HG03558 (cell line): ENCODE measurements at regions not wholly inside any gene's neighbourhood (a gene's known extent, or its start where the extent isn't known, plus 50 kb on each side); places are given as distances from the start of the nearest gene placed in this dataset.
"Not testable (repeated sequence)": the region's sequence is repeated elsewhere in the genome, so short reads cannot be mapped to it uniquely, and the experiment has no call there.

Source experiments
- ATAC-seq: cut with Tn5 transposase; IDR thresholded peaks from one replicate; pipeline ENCODE4 v1.9.1; 2021; ENCODE audit warnings: moderate number of reproducible peaks; ENCODE audit not compliant: unreplicated experiment; ENCODE audit errors: extremely low read depth

DNA sequence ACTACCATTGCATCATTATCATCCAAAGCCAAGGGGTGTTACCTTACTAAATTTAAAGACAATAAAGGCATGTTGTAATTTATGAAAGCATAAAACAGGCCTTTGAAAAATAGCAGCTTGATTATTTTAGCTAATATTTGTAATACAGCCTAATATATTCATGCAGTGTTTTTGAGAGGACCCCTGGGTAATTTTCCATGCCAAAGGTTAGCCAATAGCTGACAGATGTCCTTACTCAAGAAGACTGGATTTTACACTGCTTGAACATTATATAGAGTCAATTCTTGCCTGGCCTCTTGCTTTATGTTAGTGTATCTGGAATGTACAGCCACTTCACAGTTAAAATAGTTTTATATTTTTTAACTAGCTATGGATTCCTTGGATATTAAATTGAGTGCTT lies 337.8 kb upstream of the PAPPA start:
- ATAC-seq, result no peak

DNA sequence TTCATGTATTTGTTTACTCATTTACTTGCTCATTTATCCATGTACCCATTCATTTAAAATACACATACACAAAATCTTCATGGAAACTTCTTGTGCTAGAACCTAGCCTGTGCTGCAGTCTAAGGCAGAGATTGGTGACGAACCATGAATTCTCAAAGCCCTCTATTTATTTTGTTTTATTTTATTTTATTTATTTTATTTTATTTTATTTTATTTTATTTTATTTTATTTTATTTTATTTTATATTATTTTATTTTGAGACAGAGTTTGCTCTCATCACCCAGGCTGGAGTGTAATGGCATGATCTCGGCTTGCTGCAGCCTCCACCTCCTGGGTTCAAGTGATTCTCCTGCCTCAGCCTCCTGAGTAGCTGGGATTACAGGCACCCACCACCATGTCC lies 334.9 kb upstream of the PAPPA start:
- not testable (repeated sequence) for ATAC-seq

GRCh38 chr9:115832031-115832430 lies 321.6 kb upstream of the PAPPA start:
- ATAC-seq, result no peak

DNA sequence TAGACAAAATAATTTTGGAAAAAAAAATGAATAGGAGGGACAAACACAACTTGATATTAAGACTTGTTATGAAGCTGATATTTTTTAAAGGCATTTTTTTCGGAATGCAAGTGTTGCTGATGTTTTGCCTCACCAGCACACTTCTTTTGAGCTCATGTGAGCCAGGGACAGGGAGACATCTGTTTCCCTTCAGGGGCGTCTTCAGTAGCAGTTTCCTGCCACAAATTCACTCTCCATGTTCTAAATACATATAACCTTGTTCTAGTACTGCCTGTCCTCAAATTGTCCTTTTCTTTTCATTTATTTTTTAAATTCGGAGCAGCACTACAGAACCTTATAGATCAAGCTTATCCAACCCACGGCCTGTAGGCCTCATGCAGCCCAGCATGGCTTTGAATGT lies 316.0 kb upstream of the PAPPA start:
- no peak for ATAC-seq

GRCh38 chr9:115838417-115838816 lies 315.2 kb upstream of the PAPPA start:
- no peak for ATAC-seq

DNA sequence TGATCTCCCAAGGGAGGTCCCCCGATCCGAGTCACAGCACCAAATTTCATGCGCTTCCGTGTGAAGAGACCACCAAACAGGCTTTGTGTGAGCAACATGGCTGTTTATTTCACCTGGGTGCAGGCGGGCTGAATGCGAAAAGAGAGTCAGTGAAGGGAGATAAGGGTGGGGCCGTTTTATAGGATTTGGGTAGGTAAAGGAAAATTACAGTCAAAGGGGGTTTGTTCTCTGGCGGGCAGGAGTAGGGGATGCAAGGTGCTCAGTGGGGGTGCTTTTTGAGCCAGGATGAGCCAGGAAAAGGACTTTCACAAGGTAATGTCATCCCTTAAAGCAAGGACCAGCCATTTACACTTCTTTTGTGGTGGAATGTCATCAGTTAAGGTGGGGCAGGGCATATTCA lies 309.2 kb upstream of the PAPPA start:
- not testable (repeated sequence) for ATAC-seq

GRCh38 chr9:115845648-115846312 lies 307.8 kb upstream of the PAPPA start:
- ATAC-seq, result no peak

- ATAC-seq, result no peak
Observed at GRCh38 chr9:115847216-115847615, 306.4 kb upstream of the PAPPA start.

DNA sequence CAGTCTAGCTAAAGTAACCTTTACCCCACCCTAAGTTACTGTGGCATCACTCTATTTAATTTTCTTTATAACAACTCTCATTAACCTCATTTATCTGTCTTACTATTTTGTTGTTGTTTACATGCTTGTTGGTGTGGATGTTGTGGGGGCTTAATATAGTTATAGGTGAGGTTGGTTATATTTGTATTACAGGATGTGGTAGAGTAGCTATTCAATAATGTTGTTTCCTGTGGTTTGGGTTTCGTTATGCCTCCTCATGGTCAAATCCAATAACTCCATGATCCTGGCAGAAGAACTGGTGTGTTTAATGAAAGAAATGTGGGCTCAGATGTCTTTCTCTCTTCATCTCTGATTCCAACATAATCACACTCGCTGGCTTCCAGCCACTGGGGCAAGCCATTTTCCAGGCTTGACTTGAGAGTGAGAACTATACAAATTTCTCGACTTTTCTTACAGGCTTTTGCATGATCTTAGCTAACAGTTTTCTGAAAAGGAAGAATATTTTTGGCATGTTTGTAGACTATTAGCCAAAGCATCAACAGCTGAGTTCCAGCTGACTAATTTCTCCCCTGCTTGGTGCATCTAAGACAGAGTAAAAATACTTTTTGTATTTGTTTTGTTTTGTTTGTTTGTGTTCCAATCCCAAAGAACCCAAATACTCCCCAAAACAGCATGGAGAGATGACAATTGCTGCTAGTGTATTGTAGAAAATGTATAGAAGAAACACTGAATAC lies 303.7 kb upstream of the PAPPA start:
- no peak for ATAC-seq

DNA sequence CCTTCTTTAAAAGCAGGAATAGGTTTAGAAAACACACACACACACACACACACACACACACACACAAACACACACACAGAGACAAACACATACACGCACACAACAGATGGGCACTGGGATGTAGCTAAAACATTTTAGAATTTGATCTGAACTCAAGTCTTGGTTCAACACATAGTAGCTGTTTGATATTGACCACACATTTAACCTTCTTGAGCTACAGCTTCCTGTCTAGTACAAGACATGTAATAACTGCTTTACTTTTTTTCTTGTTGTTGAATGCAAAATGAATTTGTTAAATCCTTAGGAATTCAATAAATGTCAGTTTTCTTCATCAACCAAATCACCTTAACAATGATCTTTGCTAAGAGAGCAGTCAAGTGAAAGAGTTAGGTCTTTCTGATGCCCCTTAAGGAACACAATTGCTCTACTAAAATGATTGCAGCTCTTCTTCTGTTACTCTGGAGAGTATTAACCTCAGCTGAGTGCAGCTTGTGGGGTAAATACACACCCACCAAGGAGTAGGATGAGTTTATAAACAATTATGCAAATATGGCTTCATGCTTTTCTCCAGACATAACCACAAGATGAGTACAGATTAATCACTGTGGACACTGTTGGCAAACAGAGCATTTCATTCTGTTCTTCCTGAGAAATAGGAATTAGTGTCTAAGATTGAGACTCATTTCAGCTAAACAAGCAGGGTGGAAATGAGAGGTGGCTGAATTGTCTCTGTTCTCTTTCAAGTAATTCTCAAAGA lies 302.9 kb upstream of the PAPPA start:
- ATAC-seq, result no peak

DNA sequence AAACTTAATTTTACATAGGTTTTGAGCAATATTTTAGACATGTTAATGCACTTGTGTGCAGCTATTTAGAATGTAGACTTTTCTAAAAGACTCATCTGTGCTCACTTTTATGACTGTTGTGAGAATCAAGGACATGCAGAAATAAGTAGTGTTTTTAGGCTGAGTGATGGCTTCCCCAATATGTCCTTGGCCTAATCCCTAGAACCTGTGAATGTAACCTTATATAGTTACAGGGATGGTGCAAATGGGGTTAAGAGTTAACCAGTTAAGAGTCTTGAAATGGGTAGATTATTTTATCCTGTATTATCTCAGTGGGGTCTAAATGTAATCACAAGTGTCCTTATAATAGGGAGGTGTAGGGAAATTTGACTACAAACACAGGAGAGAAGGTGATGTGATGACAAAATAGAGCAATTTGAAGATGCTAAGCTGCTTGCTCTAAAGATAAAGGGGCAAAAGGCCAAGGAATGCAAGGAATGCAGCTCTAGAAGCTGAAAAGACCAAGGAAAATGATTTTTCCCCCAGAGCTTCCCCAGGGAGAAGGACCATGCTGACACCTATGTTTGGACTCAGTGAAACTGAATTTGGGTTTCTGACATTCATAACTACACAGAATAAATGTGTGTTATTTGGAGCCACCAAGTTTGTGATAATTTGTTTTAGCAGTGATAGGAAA lies 298.0 kb upstream of the PAPPA start:
- no peak for ATAC-seq

- ATAC-seq, result not testable (repeated sequence)
Observed at GRCh38 chr9:115858421-115858820, 295.2 kb upstream of the PAPPA start.

DNA sequence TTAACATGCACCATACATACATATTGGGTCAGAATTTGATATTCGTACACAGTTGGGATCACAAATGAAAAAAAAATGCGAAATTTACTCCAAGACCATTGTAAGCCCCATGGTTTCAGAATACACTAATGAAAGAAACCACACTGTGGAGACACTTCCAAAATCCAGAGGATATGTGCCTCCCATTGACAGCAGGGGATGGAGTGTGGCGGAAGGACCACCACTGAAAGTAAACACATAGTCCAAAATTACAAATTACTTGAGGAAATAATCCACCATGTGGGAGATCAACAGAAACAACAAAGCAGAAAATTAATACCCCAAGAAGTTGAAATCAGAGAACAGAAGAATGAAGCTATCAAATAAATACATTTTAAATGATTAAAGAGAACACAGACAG lies 291.6 kb upstream of the PAPPA start:
- no peak for ATAC-seq

DNA sequence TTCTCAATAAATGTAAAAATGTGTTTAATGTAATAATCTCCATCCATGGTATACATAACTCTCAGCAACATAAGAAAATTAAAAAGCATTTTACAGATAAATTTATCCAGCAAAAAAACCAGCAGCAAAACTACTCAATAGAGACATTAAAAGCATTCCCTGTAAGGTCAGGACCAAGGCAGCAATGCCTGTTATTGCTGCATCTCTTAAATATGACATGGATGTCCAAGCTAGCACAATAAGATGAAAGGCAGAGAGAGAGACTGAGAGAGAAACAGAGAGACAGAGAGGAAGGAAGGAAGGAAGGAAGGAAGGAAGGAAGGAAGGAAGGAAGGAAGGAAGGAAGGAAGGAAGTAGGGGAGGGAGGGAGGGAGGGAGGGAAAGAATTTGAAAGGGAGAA lies 289.0 kb upstream of the PAPPA start:
- ATAC-seq, result no peak

- ATAC-seq, result no peak
Observed at GRCh38 chr9:115867326-115867725, 286.3 kb upstream of the PAPPA start.

- no peak for ATAC-seq
Observed at GRCh38 chr9:115877852-115878438, 275.6 kb upstream of the PAPPA start.

DNA sequence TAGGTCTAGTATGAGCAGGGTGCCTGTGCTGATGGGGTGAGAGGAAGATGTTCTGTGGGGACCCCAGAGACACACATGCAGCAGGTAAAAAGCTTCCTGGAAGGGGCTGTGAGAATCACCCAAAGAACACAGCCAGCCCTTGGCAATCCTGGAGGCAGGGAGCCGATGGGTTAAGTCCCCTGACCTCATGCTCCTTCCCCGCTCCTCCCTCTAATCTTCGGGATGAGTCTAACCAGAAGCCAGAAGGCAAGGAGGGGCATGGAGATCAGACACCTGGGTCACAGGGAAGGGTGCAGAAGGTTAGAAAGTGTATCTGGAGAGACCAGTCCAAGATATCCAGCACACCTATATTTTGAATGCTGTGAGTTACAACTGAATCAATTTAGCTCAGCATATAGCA lies 274.1 kb upstream of the PAPPA start:
- no peak for ATAC-seq

DNA sequence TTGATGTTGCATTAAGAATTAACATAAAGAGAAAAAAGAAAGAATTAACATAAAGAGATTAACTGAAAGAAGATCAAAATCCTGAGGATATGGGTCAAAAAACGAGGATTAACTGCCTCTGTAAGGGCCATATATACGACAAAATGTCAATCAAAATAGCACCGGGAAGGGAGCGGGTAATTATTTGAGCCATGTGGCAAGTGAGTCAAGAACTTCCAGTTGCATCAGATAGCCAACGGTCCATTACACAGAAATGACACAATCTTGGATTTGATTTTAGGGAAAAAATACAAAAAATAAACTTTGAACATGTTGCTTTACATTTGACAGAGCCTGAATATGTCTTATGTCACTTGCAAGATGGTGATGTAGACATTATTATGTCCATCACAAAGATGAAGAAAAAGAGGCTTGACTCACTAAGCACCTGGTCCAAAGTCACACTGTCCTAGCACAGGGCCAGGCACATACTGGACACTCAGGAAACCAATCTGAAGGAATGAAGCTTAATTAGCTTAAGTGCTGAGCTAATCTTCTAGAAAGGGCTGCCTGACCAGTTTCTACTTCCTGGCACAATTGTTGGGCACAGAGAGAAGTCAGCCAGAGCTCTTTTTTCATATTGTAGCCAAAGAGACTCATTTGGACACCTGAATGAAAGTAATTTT lies 273.2 kb upstream of the PAPPA start:
- ATAC-seq, result no peak

DNA sequence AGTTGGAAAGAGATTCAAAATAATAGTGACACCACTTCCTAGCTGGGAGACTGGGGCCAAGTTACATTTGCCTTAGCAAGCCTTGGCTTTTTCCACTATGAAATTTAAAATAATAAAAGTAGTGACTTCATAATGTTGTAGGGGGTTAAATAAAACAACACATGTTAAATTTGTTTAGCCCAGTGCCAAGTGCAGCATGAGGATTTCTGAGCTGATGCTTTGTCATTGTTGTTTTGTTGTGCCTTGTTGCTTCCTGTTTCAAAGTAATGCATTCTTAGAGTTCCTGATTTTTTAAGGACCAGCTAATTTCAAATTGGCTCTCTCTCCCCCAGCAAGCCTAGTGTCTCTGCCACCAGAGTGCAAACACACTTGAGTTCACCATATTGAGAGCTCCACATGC lies 270.7 kb upstream of the PAPPA start:
- ATAC-seq, result no peak
